GM12878 (cell line): ENCODE measurements at regions not wholly inside any gene's neighbourhood (a gene's known extent, or its start where the extent isn't known, plus 50 kb on each side); places are given as distances from the start of the nearest gene placed in this dataset.

Experiments
- ATAC-seq: fragments of 200-7000 bp; cut with Tn5 transposase; 3 replicates; pipeline ENCODE4 v1.9.1; 2020; ENCODE audit warnings: mild to moderate bottlenecking, moderate library complexity
- BruUV-seq: library from RNA; stranded (reverse); fragments of 400-500 nt; replicated peaks from 2 replicates; lab custom pipeline; 2021; lab: Mats Ljungman, UMichigan
- CTCF ChIA-PET: fragments of 300-600 bp; sonication (Branson Sonifier 250); formaldehyde crosslinking; extraction: SDS; loops from one replicate; lab custom pipeline; 2021; ENCODE audit warnings: inconsistent platforms; lab: Yijun Ruan, JAX
- POLR2A ChIA-PET: fragments of 350-600 bp; formaldehyde crosslinking; extraction: SDS; loops from one replicate; lab custom pipeline; 2021; ENCODE audit warnings: inconsistent platforms; lab: Charles Lee
- RAD21 ChIA-PET: fragments of 300-600 bp; sonication (Branson Sonifier 250); formaldehyde crosslinking; loops from one replicate; lab custom pipeline; 2023; ENCODE audit warnings: antibody characterized with exemption; ENCODE audit not compliant: unreplicated experiment; lab: Charles Lee
- SMC1A ChIA-PET: fragments of 300-600 bp; sonication (Branson Sonifier 250); formaldehyde crosslinking; loops from one replicate; lab custom pipeline; 2023; ENCODE audit not compliant: unreplicated experiment, uncharacterized antibody; lab: Charles Lee
- DNase-seq: peaks from one replicate; pipeline ENCODE4 v3.0.0-alpha.2; 2011; ENCODE audit warnings: low read depth, low spot score
- FAIRE-seq: peaks from 3 replicates; lab custom pipeline; 2011; peaks lifted over from hg19 to GRCh38; lab: Jason Lieb, UNC
- H2AFZ ChIP-seq: 2 replicates; pipeline ENCODE4 v1.6.0; 2011; ENCODE audit warnings: low read depth, low read length, control low read depth; ENCODE audit not compliant: control insufficient read depth
- H3K27ac ChIP-seq: 2 replicates; pipeline ENCODE4 v1.5.1; 2011; ENCODE audit warnings: control low read depth; ENCODE audit not compliant: control insufficient read depth, insufficient read depth
- H3K27me3 ChIP-seq, 2 experiments: replicated peaks in 1 of 2; 2 replicates each; pipeline versions ENCODE4 v1.6.0 to v1.6.1; 2011; ENCODE audit warnings: low read length in 1 of 2; ENCODE audit not compliant: control insufficient read depth in 2 of 2, insufficient read depth in 2 of 2
- H3K36me3 ChIP-seq, 2 experiments: 2 replicates each; pipeline ENCODE4 v1.5.1; 2011; ENCODE audit warnings: low read length in 1 of 2; ENCODE audit not compliant: control insufficient read depth in 2 of 2, insufficient read depth in 2 of 2
- H3K4me1 ChIP-seq: 2 replicates; pipeline ENCODE4 v1.6.1; 2011; ENCODE audit warnings: mild to moderate bottlenecking, low read length, moderate library complexity, mixed read lengths; ENCODE audit not compliant: control insufficient read depth, insufficient read depth
- H3K4me2 ChIP-seq: 2 replicates; pipeline ENCODE4 v1.6.0; 2011; ENCODE audit warnings: control low read depth; ENCODE audit not compliant: control insufficient read depth, insufficient read depth
- H3K4me3 ChIP-seq: fragments of 200-600 bp; sonication (generic); 2 replicates; pipeline ENCODE4 v1.5.1; 2016
- H3K79me2 ChIP-seq: 2 replicates; pipeline ENCODE4 v1.6.0; 2011; ENCODE audit warnings: low read length; ENCODE audit not compliant: control insufficient read depth, insufficient read depth
- H3K9ac ChIP-seq: 2 replicates; pipeline ENCODE4 v1.8.0; 2011; ENCODE audit warnings: low read length, control low read depth, mixed read lengths; ENCODE audit not compliant: control insufficient read depth, insufficient read depth
- H3K9me3 ChIP-seq: replicated peaks from 3 replicates; pipeline ENCODE4 v1.5.1; 2011; ENCODE audit warnings: mild to moderate bottlenecking, low read length; ENCODE audit not compliant: control insufficient read depth, insufficient read depth
- H4K20me1 ChIP-seq: 2 replicates; pipeline ENCODE4 v1.6.0; 2011; ENCODE audit not compliant: control insufficient read depth, insufficient read depth
- EP300 ChIP-seq, 2 experiments: fragments of 150-350 bp in 1 of 2; IDR thresholded peaks; 2 replicates each; pipeline ENCODE4 v1.6.1; 2011 to 2012; ENCODE audit warnings: low read depth in 2 of 2, low read length in 2 of 2, borderline replicate concordance in 1 of 2, improper control_type of control experiment in 1 of 2, inconsistent platforms in 1 of 2; ENCODE audit not compliant: control insufficient read depth in 1 of 2
- HSF1 ChIP-seq: fragments of 150-350 bp; IDR thresholded peaks from 2 replicates; pipeline ENCODE4 v1.6.1; 2014; ENCODE audit warnings: mild to moderate bottlenecking, low read depth, low read length
- IRF4 ChIP-seq: IDR thresholded peaks from 2 replicates; pipeline ENCODE4 v1.6.1; 2011; ENCODE audit warnings: low read depth, low read length
- MLLT1 ChIP-seq: fragments of 450-650 bp; IDR thresholded peaks from 2 replicates; pipeline ENCODE4 v1.6.1; 2016; ENCODE audit warnings: mild to moderate bottlenecking
- PAX8 ChIP-seq: fragments of 450-650 bp; IDR thresholded peaks from 2 replicates; pipeline ENCODE4 v1.6.1; 2017; ENCODE audit warnings: mild to moderate bottlenecking, moderate library complexity
- POU2F2 ChIP-seq: IDR thresholded peaks from 3 replicates; pipeline ENCODE4 v1.6.1; 2011; ENCODE audit warnings: low read depth, mild to moderate bottlenecking, low read length, borderline replicate concordance
- RAD51 ChIP-seq: fragments of 450-650 bp; IDR thresholded peaks from 2 replicates; pipeline ENCODE4 v1.6.1; 2016; ENCODE audit warnings: moderate library complexity, mild to moderate bottlenecking, inconsistent platforms
- TCF3 ChIP-seq: IDR thresholded peaks from 2 replicates; pipeline ENCODE4 v1.6.1; 2012; ENCODE audit warnings: low read depth, mild to moderate bottlenecking, low read length, borderline replicate concordance; ENCODE audit not compliant: insufficient read depth
- ZBED1 ChIP-seq: IDR thresholded peaks from 2 replicates; pipeline ENCODE4 v1.6.1; 2016; ENCODE audit warnings: borderline replicate concordance
- ZNF622 ChIP-seq: fragments of 450-650 bp; IDR thresholded peaks from 2 replicates; pipeline ENCODE4 v1.6.1; 2017; ENCODE audit warnings: mild to moderate bottlenecking, inconsistent platforms
- whole genome bisulfite sequencing: methylation state at CpG from one replicate; pipeline ENCODE4 v1.1.6; 2016; ENCODE audit warnings: low lambda C conversion rate; ENCODE audit not compliant: insufficient replicate concordance, insufficient coverage; ENCODE audit errors: missing lambda C conversion rate; 5-methylcytosine and 5-hydroxymethylcytosine counted together
- in situ Hi-C: fragments of 300-500 bp; cut with MboI; formaldehyde crosslinking; loops from 9 replicates; pipeline ENCODE4 v1.14.3; 2018; ENCODE audit warnings: mixed read lengths
- intact Hi-C: fragments of 100-400 bp; cut with micrococcal nuclease; formaldehyde crosslinking; loops from one replicate; pipeline ENCODE4 v1.14.2; 2022; ENCODE audit not compliant: unreplicated experiment
- TF ChIP-seq, protein P1 (sequence below): fragments of 150-350 bp; IDR thresholded peaks from 2 replicates; pipeline ENCODE4 v1.6.1; 2016; ENCODE audit warnings: low read depth, low read length

GRCh38 chr2:226520723-226521122 lies 278.9 kb downstream of the IRS1 start (continued):
- TF ChIP-seq POU2F2 = no peak
- TF ChIP-seq PAX8 = no peak
- TF ChIP-seq ZNF622 = no peak
- TF ChIP-seq, protein P1, sequence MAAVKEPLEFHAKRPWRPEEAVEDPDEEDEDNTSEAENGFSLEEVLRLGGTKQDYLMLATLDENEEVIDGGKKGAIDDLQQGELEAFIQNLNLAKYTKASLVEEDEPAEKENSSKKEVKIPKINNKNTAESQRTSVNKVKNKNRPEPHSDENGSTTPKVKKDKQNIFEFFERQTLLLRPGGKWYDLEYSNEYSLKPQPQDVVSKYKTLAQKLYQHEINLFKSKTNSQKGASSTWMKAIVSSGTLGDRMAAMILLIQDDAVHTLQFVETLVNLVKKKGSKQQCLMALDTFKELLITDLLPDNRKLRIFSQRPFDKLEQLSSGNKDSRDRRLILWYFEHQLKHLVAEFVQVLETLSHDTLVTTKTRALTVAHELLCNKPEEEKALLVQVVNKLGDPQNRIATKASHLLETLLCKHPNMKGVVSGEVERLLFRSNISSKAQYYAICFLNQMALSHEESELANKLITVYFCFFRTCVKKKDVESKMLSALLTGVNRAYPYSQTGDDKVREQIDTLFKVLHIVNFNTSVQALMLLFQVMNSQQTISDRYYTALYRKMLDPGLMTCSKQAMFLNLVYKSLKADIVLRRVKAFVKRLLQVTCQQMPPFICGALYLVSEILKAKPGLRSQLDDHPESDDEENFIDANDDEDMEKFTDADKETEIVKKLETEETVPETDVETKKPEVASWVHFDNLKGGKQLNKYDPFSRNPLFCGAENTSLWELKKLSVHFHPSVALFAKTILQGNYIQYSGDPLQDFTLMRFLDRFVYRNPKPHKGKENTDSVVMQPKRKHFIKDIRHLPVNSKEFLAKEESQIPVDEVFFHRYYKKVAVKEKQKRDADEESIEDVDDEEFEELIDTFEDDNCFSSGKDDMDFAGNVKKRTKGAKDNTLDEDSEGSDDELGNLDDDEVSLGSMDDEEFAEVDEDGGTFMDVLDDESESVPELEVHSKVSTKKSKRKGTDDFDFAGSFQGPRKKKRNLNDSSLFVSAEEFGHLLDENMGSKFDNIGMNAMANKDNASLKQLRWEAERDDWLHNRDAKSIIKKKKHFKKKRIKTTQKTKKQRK = no peak
- no peak for TF ChIP-seq HSF1
- TF ChIP-seq IRF4 = no peak
- no peak for TF ChIP-seq EP300 (IDR thresholded peaks at IDR 0.05; ENCODE audit: borderline replicate concordance in 1 of 2, control insufficient read depth in 1 of 2, low read depth in 2 of 2, low read length in 2 of 2)

- no peak overlapping the region for H3K27ac ChIP-seq
- CTCF ChIA-PET = no interaction called here
- no peak overlapping the region for H3K9ac ChIP-seq
- no peak overlapping the region for H3K4me2 ChIP-seq
- RAD21 ChIA-PET = no interaction called here
- no peaks in the 10 kb centered on the region for H4K20me1 ChIP-seq
- no peaks in the 10 kb centered on the region for H3K9me3 ChIP-seq
- H3K4me3 ChIP-seq = no peak overlapping the region
- no TSS peak for BruUV-seq
- no peak for FAIRE-seq
- POLR2A ChIA-PET = no interaction called here
- H3K79me2 ChIP-seq = no peaks in the 10 kb centered on the region
- in situ Hi-C loops = no loop called here
- H3K36me3 ChIP-seq = no peaks in the 10 kb centered on the region
- no peak overlapping the region for H2AFZ ChIP-seq
- intact Hi-C loops = no loop called here
- H3K27me3 ChIP-seq = no peaks in the 10 kb centered on the region
- ATAC-seq = no peak
- DNase-seq = no peak
- TF ChIP-seq TCF3 (no peak), ZBED1 (no peak), MLLT1 (no peak), RAD51 (no peak)
- 8% methylated on average over 4 of the region's 4 CpGs for WGBS
- H3K4me1 ChIP-seq = no peaks in the 10 kb centered on the region
- SMC1A ChIA-PET = no interaction called here
These were observed 284.1 kb downstream of the IRS1 start for GRCh38 chr2:226515344-226516055.
